OCI-LY7 (cell line): ENCODE measurements at regions not wholly inside any gene's neighbourhood (a gene's known extent, or its start where the extent isn't known, plus 50 kb on each side); places are given as distances from the start of the nearest gene placed in this dataset.
"Not testable (repeated sequence)": the region's sequence is repeated elsewhere in the genome, so short reads cannot be mapped to it uniquely, and the experiment has no call there.

Experiments used
- BruUV-seq: library from RNA; stranded (reverse); fragments of 400-500 nt; replicated peaks from 2 replicates; lab custom pipeline; 2021; lab: Mats Ljungman, UMichigan
- CTCF ChIA-PET: fragments of 300-600 bp; sonication (Branson Sonifier 250); formaldehyde crosslinking; loops from one replicate; lab custom pipeline; 2022; ENCODE audit warnings: antibody characterized with exemption; ENCODE audit not compliant: unreplicated experiment; lab: Charles Lee
- POLR2A ChIA-PET: fragments of 300-600 bp; sonication (Branson Sonifier 250); formaldehyde crosslinking; loops from one replicate; lab custom pipeline; 2022; ENCODE audit warnings: antibody characterized with exemption; lab: Charles Lee
- DNase-seq: peaks from one replicate; pipeline ENCODE4 v3.0.0-alpha.2; 2015; ENCODE audit warnings: low spot score
- H2AFZ ChIP-seq: fragments of 200-600 bp; sonication (generic), shearing (Covaris generic); 2 replicates; pipeline ENCODE4 v1.6.1; 2014; ENCODE audit warnings: mild to moderate bottlenecking, antibody characterized with exemption, low read length, moderate library complexity
- H3K27ac ChIP-seq: fragments of 200-600 bp; sonication (generic); 2 replicates; pipeline ENCODE4 v1.5.1; 2014; ENCODE audit warnings: mixed run types, low read depth, mild to moderate bottlenecking, moderate library complexity, low read length, inconsistent platforms; ENCODE audit not compliant: poor library complexity, severe bottlenecking
- H3K36me3 ChIP-seq: fragments of 200-600 bp; sonication (generic); 2 replicates; pipeline ENCODE4 v1.6.1; 2014; ENCODE audit warnings: mild to moderate bottlenecking, antibody characterized with exemption, low read length, moderate library complexity, mixed read lengths; ENCODE audit not compliant: insufficient read depth
- H3K4me1 ChIP-seq: fragments of 200-600 bp; sonication (generic); 2 replicates; pipeline ENCODE4 v1.5.1; 2014; ENCODE audit warnings: mild to moderate bottlenecking, low read length; ENCODE audit not compliant: insufficient read depth, poor library complexity, severe bottlenecking
- H3K4me2 ChIP-seq: fragments of 200-600 bp; sonication (generic); 2 replicates; pipeline ENCODE4 v1.6.1; 2014; ENCODE audit warnings: mild to moderate bottlenecking, low read length
- H3K4me3 ChIP-seq: fragments of 200-600 bp; sonication (generic); 2 replicates; pipeline ENCODE4 v1.5.1; 2014; ENCODE audit warnings: mild to moderate bottlenecking, low read depth, low read length; ENCODE audit not compliant: poor library complexity, severe bottlenecking
- H3K79me2 ChIP-seq: fragments of 200-600 bp; sonication (generic); 2 replicates; pipeline ENCODE4 v1.6.1; 2016; ENCODE audit warnings: low read depth, mild to moderate bottlenecking, low read length, moderate library complexity, mixed read lengths; ENCODE audit not compliant: insufficient read depth
- H3K9me2 ChIP-seq: fragments of 200-600 bp; sonication (generic); 2 replicates; pipeline ENCODE4 v1.6.1; 2016; ENCODE audit warnings: mild to moderate bottlenecking, low read length, mixed read lengths; ENCODE audit not compliant: insufficient read depth
- H3K9me3 ChIP-seq: fragments of 200-600 bp; sonication (generic); 2 replicates; pipeline ENCODE4 v1.6.1; 2014; ENCODE audit warnings: mild to moderate bottlenecking, mixed run types, low read length, mixed read lengths
- H4K20me1 ChIP-seq: fragments of 200-600 bp; sonication (generic); 2 replicates; pipeline ENCODE4 v1.6.1; 2014; ENCODE audit warnings: mild to moderate bottlenecking, antibody characterized with exemption, low read length, moderate library complexity, mixed read lengths; ENCODE audit not compliant: insufficient read depth
- intact Hi-C: fragments of 100-400 bp; cut with micrococcal nuclease; formaldehyde crosslinking; loops from one replicate; pipeline ENCODE4 v1.10.0; 2022; ENCODE audit not compliant: unreplicated experiment

- H2AFZ ChIP-seq, H4K20me1 ChIP-seq, H3K36me3 ChIP-seq, H3K4me3 ChIP-seq, CTCF ChIA-PET, POLR2A ChIA-PET, H3K79me2 ChIP-seq, BruUV-seq, H3K9me3 ChIP-seq, H3K4me1 ChIP-seq, DNase-seq, H3K27ac ChIP-seq, H3K4me2 ChIP-seq, H3K9me2 ChIP-seq, intact Hi-C loops: not testable (repeated sequence)
These were observed 97.9 kb downstream of the FAM72B start for GRCh38 chr1:121086249-121086648.

GRCh38 chr1:121087221-121087620, 96.9 kb downstream of the FAM72B start:
- POLR2A ChIA-PET, H3K9me3 ChIP-seq, H3K79me2 ChIP-seq, H2AFZ ChIP-seq, DNase-seq, intact Hi-C loops, H3K4me1 ChIP-seq, BruUV-seq, CTCF ChIA-PET, H3K36me3 ChIP-seq, H3K27ac ChIP-seq, H3K4me2 ChIP-seq, H4K20me1 ChIP-seq, H3K9me2 ChIP-seq, H3K4me3 ChIP-seq: not testable (repeated sequence)

- DNase-seq, H3K4me3 ChIP-seq, H3K4me1 ChIP-seq, H3K9me2 ChIP-seq, H4K20me1 ChIP-seq, H3K9me3 ChIP-seq, H2AFZ ChIP-seq, BruUV-seq, H3K79me2 ChIP-seq, H3K27ac ChIP-seq, intact Hi-C loops, POLR2A ChIA-PET, CTCF ChIA-PET, H3K36me3 ChIP-seq, H3K4me2 ChIP-seq: not testable (repeated sequence)
These were observed 95.6 kb downstream of the FAM72B start for GRCh38 chr1:121088568-121088967.

DNA sequence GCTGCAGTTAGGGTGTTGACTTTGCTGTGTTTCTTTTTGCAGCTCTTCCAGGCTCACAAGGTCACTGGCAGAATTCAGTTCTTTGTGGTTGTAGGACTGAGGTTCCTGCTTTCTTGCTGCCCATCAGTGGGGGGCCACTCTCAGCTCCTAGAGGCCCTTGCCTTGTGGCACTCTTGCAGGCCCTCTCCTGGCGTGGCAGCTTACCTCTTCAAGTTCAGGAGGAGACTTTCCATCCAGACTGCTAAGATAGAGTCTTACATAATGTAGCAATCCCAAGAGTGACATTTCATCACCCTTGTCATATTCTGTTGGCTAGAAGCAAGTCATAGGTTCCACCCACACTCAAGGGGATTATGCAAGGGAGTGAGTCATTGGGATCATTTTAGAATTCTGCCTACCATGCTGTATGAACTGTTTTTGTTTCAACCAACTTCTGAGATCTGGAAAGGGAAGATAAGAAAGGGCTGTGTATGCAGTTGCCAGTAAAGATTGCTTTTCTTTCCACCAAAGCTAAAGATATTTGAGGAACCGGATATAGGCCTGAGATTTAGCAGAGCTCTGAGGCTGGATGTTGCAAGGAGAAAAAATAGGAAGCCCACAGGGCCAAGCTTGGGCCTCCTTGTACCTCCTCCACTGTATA, 91.7 kb downstream of the FAM72B start:
- POLR2A ChIA-PET = not testable (repeated sequence)

DNA sequence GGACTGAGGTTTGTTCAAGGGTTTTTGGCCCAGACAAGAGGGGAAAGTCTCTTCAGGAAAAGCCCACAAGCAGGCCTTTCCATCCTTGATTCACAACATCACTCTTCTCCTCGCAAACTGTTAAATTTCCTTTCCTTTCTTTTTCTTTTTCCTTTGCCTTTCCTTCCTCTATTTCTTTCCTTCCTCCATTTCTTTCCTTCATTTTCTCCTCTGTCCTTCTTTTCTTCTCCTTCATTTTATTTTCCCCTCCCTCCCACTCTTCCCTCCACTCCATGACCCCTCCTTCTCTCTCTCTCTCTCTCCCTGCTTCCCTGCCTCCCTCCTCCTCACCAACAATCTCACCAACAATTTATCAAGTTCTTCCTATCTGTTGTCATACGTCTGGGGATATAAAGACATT, 89.1 kb downstream of the FAM72B start:
- H3K4me2 ChIP-seq, intact Hi-C loops, H3K27ac ChIP-seq, H3K9me2 ChIP-seq, BruUV-seq, H3K79me2 ChIP-seq, H3K4me1 ChIP-seq, CTCF ChIA-PET, H2AFZ ChIP-seq, H4K20me1 ChIP-seq, POLR2A ChIA-PET, H3K4me3 ChIP-seq, H3K36me3 ChIP-seq, DNase-seq, H3K9me3 ChIP-seq: not testable (repeated sequence)

More for the DNA sequence above, 91.7 kb downstream of the FAM72B start:
- H3K36me3 ChIP-seq, CTCF ChIA-PET, H3K4me3 ChIP-seq, intact Hi-C loops, H2AFZ ChIP-seq, H3K79me2 ChIP-seq, H3K9me3 ChIP-seq, H3K4me1 ChIP-seq, H3K27ac ChIP-seq, H3K4me2 ChIP-seq, H4K20me1 ChIP-seq, H3K9me2 ChIP-seq, BruUV-seq, DNase-seq: not testable (repeated sequence)
